ENCODE measurements at regions not wholly inside any gene's neighbourhood (a gene's known extent, or its start where the extent isn't known, plus 50 kb on each side); places are given as distances from the start of the nearest gene placed in this dataset.

DNA sequence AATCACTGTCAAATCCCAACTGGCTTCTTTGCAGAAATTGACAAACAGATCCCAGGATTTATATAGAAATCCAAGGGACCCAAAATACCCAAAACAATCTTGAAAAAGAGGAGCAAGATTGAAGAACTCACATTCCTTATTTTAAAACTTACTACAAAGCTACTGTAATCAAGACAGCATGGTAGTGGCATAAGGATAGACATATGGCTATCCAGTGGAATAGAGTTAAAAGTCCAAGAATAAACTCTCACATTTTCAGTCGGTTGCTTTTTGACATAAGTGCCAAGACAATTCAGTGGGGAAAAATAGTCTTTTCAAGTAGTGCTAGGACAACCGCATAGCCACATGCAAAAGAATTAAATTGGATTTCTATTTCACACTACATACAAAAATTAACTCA, 81.0 kb upstream of the HOXC13 start (continued):
- TF ChIP-seq PHF8 (conservative IDR thresholded peaks at IDR 0.05; ENCODE audit: low read depth, low read length), result no peak

Data from H1 (cell line).